ENCODE measurements at regions not wholly inside any gene's neighbourhood (a gene's known extent, or its start where the extent isn't known, plus 50 kb on each side); places are given as distances from the start of the nearest gene placed in this dataset.

- no peak for DNase-seq
Measured at GRCh38 chr20:23249541-23249940, 101.0 kb upstream of the NXT1 start.

DNA sequence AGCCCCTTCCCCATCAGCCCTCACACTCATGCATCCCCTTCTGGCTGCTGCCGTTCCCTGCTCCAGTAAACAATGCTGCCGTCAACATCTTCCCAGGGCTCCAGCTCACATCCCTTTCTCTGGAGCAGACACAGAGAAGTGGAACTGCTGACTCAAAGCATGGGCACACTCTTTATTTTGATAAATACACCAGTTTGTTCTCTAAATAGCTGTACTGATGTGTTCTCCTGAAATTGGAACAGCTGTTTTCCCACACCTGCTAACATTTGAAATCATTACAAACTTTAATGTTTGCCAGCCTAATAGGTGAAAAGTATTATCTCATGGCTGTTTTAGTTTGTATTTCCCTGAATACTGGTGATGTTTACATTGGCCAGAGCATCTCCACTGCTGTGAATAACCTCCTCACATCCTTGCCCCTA lies 102.1 kb upstream of the NXT1 start:
- DNase-seq, result no peak

- DNase-seq, result no peak
Measured at GRCh38 chr20:23246717-23247664, 103.6 kb upstream of the NXT1 start.

DNA sequence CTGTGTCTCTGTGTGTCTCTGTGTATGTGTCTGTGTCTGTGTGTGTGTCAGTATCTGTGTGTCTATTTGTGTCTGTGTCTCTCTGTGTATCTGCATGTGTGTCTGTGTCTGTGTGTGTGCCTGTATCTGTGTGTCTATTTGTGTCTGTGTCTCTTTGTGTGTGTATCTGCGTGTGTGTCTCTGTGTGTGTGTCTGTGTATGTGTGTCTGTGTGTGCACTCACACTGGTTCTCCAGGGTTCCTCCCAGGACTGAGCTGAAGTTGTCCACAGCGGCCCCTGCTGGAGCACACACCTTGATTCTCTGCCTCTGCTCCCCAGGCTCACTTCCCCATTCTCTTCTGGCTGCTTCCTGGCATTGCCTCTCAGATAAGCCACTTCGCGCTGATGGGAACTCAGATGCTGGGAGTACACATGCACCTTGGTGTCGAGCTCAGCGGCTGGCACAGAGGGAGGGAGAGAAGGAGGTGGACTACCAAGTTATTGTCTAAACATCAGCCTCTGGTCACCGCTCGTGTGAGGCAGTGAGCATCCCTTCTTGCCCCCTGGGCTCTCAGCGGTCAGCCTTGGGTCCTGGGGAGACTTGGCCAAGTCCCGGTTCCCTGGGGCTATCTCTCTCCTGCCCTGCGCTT lies 104.9 kb upstream of the NXT1 start:
- DNase-seq, result peak; percentile 12

DNA sequence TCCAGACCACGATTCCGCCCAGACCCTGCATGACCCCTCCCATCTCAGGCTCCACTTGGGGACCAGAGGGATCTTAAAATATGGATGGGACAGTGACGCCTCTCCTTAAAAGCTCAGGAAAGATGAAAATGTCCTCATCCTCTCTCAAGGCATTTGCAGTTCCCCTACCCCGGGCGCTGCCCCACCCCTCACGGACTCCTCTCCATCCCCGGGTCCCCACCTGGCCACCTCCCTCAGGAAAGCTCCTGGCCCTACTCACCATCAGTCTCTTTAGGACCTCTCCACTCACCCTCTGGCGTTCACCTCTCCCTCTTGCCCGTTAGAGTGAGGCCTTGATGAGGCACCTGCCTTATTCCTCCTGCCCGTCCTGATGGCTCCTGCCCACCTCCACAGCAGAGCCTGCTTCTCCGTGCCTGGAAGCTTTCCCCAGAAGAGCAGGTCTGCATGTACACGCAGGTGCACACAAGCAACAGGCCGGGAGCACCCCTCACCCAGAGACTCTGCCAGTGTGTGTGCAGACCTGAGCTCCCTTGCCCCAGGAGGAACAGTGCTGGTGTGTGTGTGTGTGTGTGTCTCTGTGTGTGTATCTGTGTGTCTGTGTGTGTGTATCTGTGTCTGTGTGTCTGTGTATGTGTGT lies 105.6 kb upstream of the NXT1 start:
- DNase-seq, result no peak

DNA sequence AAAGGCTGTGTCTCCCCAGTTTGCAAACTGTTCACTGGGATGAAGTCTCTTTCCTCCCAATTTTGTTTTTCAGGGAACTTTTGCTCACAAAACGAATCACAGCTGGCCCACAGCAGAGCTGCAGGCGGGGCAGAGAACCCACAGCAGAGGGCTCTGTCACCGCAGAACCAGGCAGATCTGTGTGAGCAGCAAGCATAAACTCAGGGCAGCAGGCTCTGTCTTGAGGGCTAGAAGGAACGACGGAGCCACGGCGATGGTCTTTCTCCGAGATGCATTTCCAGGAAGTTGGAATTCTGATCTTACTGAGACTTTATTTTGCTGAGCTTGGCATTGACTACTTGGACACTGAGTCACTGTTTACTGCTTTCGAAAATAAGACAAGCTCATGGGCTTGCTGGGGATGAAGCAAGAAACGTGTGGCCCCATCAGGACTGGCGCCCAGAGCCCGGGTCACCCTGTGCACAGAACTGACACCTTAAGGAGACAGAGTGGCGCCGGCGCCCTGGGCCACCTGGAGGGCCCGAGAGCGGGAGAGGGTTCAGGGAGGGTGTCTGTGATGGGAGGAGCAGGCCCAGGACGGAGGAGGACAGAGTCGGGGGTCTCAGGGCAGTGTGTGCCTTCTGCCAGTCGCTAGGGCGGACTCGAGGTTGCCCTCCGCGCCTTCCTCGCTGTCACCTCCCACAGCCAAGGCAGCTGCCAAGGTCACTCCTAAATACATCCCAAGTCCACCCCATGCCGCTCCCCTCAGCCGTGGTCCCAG lies 106.3 kb upstream of the NXT1 start:
- no peak for DNase-seq

- DNase-seq, result no peak
Measured at GRCh38 chr20:23243791-23244155, 106.8 kb upstream of the NXT1 start.

- DNase-seq, result no peak
Measured at GRCh38 chr20:23242556-23243180, 107.9 kb upstream of the NXT1 start.

DNA sequence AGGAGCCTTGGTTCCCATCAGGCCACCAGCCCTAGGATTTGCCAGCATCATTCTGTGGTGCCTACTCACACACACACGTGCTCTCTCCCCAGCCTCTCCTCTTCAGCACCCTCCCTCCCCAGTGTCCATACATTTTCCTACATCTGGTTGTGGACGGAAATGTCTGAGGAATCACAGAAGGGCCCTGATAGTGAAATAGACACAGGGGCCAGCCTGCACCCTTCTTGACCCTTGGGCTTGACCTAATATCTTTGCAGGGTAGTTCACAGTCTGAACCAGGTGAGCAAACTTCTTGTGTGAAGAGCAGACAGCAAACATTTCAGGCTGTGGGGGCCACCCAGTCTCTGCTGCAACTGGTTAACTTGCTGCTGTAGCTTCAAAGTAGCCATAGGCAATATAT lies 108.5 kb upstream of the NXT1 start:
- no peak for DNase-seq

GRCh38 chr20:23241416-23241815 lies 109.2 kb upstream of the NXT1 start:
- no peak for DNase-seq

- no peak for DNase-seq
Measured at GRCh38 chr20:23240519-23240918, 110.1 kb upstream of the NXT1 start.

GRCh38 chr20:23237201-23237600 lies 113.4 kb upstream of the NXT1 start:
- no peak for DNase-seq

DNA sequence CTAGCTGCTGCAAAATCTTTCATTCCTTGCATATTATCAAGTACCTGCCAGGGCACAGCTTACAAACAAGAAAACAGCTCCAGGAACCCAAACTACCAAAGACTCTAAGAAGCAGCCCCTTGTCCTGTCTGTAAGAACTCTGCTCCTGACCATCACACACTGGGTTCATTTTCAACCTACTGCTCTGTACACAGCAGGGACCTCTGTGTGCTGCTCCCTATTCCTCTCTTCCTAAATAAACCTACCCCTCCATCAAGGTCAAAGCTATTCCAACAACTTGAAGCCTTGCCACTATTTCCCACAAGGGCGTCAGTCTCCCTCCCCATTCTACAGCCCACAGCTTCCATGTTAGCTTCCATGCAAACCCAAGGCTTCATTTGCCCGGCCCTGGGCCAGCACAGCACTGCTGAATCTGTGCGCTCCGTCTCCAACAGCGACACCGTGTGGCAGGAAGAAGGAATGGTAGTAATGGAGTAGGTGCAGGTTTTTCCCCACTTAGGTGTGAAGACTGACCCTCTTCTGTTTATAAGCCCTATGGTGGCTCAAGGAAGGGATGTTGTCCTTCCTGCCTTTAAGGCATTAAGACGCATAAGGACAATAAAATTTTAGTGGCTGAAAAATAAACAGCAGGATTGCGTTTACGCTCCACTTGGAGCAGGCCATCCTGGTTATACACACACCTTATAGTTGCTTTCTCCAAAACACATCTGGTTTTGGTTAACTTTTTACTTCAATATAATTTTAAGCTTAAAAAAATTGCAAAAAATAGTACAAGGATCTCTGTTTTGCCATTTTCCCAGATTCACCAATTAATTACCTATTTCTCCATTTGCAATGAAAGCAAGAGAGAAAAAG lies 115.2 kb upstream of the NXT1 start:
- DNase-seq, result peak; percentile 27

- DNase-seq, result no peak
Measured at GRCh38 chr20:23234311-23235078, 116.1 kb upstream of the NXT1 start.

GRCh38 chr20:23233341-23233740 lies 117.2 kb upstream of the NXT1 start:
- DNase-seq, result no peak

DNA sequence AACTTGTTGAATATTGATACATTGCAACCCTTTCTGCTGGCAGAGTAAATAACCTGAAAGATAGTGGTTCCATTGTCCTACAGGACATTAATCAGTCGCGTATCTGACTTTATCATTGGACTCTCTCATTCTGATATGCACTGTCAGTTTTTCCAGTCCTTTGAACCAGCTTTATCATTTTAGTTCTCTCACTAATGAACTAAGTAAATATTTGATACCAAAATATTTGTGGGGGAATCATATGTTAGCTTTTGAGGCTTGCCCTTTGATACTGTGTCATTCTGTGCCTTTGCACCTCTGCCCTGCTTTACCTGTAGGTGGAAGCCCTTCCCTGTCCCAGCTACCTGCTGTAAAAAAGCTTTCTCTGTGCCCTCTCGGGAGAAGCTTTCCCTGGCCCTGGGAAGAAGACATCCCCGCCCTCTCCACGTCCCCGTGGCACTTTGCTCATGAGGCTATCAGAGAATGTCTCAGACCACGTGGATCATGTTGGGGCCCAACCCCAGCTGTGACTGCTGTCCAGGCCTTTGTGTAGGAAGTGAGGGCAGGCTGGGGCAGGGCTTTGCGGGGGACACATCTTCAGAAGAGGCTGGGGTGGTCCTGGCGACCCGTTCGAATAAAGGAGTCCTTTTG lies 117.8 kb upstream of the NXT1 start:
- no peak for DNase-seq

DNA sequence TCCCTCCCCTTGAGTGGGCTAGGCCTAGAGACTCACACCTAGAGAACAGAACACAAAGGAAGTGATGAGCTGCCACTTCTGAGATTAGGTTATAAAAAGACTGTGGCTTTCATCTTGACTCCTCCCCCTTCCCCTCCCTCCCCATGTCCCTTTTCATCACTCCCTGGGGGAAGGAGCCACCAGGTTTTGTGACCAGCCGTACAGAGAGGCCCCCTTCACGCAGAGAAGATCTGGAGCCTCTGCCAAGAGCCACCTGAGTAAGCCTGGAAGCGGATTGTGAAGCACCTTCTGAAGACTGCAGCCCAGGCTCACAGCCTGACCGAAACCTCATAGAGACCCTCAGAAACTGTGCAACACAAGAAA lies 118.4 kb upstream of the NXT1 start:
- no peak for DNase-seq

DNA sequence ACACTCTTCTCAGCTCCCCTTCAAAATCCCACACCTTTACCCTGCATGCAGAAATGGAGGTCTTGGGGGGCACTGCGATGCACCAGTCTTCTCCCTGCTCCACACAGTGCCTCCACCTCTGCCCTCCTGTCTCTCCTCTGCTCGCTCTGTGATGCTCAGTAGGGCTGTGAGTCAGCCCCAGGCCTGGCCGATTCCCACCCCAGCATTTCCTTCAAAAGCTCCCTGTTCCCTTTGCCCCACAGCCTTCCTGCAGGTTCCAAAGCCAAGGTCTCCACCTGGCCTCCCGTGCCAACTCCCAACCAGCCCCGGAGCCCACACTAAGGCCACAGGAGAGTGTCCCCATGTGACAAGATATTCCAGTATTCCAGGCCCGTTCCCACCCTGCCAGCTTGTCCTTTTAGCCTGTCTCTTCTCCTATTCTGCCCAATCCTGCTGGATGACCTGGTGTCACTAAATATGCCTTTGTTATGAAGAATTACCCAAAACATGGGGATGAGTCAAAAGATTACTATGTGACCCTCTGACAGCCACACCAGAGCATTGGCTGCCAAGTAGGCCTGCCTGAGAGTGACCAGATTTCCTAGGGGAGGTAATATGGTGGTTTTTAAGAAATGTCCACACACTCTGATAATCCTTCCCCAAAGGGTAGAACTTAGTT lies 118.9 kb upstream of the NXT1 start:
- no peak for DNase-seq

GRCh38 chr20:23230766-23231385 lies 119.7 kb upstream of the NXT1 start:
- no peak for DNase-seq

Measured in NCI-H526 treated with DMSO at 0.1 percent for 48 hours (cell line).